GM12864 (cell line): ENCODE measurements at regions not wholly inside any gene's neighbourhood (a gene's known extent, or its start where the extent isn't known, plus 50 kb on each side); places are given as distances from the start of the nearest gene placed in this dataset.

Experiments
- DNase-seq: peaks from one replicate; pipeline ENCODE4 v3.0.0-alpha.2; 2011; ENCODE audit warnings: low read depth
- H3K4me3 ChIP-seq: 2 replicates; pipeline ENCODE4 v1.5.1; 2011; ENCODE audit warnings: mild to moderate bottlenecking, low read depth, low read length, control low read depth
- TF ChIP-seq, protein P1 (sequence below): IDR thresholded peaks from 2 replicates; pipeline ENCODE4 v1.5.1; 2011; ENCODE audit warnings: low read depth, mild to moderate bottlenecking, moderate library complexity, low read length, control low read depth, inconsistent platforms; ENCODE audit errors: missing control alignments

GRCh38 chr12:115216301-115216700, 532.3 kb upstream of the TBX3 start:
- TF ChIP-seq, protein P1, sequence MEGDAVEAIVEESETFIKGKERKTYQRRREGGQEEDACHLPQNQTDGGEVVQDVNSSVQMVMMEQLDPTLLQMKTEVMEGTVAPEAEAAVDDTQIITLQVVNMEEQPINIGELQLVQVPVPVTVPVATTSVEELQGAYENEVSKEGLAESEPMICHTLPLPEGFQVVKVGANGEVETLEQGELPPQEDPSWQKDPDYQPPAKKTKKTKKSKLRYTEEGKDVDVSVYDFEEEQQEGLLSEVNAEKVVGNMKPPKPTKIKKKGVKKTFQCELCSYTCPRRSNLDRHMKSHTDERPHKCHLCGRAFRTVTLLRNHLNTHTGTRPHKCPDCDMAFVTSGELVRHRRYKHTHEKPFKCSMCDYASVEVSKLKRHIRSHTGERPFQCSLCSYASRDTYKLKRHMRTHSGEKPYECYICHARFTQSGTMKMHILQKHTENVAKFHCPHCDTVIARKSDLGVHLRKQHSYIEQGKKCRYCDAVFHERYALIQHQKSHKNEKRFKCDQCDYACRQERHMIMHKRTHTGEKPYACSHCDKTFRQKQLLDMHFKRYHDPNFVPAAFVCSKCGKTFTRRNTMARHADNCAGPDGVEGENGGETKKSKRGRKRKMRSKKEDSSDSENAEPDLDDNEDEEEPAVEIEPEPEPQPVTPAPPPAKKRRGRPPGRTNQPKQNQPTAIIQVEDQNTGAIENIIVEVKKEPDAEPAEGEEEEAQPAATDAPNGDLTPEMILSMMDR, result no peak
- DNase-seq, result no peak
- no peak overlapping the region for H3K4me3 ChIP-seq

DNA sequence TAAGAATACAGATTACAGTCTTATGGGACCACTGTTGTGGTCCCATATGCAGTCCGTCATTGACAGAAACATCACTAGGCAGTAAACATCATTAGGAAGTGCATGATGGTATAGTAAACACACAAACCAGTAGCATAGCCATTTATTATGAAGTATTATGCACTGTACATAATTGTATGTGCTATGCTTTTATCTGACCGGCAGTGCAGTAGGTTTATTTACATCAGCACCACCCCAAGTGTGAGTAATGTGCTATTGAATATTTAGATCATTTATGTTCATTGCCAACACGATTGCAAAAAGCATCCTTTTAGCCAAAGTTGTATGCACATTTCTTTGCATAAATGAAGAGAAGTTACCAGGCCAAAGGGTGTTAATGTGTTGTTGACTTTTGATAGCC, 531.6 kb upstream of the TBX3 start:
- TF ChIP-seq, protein P1, result no peak
- DNase-seq, result no peak
- no peak overlapping the region for H3K4me3 ChIP-seq

GRCh38 chr12:115213538-115214016, 529.6 kb upstream of the TBX3 start:
- no peak for DNase-seq
- no peak overlapping the region for H3K4me3 ChIP-seq
- TF ChIP-seq, protein P1, result no peak

DNA sequence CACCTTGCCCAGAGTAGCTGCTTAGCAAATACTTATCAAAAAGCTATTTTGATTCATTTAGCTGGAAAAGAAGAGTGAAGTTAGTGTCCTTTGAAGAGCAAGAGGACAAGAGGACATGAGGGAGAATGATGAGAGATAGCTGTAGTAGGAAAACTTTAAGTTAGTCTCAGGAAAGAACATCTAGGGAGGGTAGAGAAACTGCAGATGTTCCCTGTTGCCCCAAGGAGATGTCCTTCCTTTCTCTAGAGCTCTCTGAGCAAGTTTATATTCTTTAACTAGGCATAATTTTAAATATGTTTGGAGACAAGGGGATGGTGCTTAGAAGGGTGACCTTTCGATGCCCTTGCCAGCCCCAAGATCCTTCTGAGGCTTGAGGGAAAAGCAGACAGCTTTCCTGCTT, 529.1 kb upstream of the TBX3 start:
- DNase-seq, result no peak
- no peak overlapping the region for H3K4me3 ChIP-seq
- TF ChIP-seq, protein P1, result no peak

- TF ChIP-seq, protein P1, result no peak
- no peak for DNase-seq
- no peak overlapping the region for H3K4me3 ChIP-seq
Observed at GRCh38 chr12:115212356-115212755, 528.4 kb upstream of the TBX3 start.

- TF ChIP-seq, protein P1, result no peak
- H3K4me3 ChIP-seq, result no peak overlapping the region
- DNase-seq, result no peak
Observed at GRCh38 chr12:115210533-115211252, 526.7 kb upstream of the TBX3 start.

DNA sequence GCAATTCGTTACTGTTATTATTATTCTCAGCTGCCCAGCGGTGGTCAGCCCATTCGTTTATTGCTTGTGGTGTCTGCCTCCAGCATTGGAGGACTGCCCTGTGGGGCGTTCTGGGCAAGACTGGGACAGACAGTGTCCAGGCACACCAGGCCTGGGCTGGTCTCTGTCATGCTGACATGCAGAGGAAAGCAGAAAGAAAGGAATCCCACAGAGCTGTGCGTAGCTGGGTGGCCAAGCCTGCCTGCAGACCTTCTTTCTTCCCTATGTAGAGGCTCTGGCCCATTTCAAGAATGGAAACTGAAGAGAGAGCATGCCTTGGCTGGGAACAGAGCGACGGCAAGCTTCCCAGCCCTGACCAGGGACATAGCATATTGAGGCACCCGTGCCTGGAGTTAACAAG, 525.3 kb upstream of the TBX3 start:
- no peak overlapping the region for H3K4me3 ChIP-seq
- TF ChIP-seq, protein P1, result no peak
- no peak for DNase-seq
